DND-41 (cell line): ENCODE measurements at regions not wholly inside any gene's neighbourhood (a gene's known extent, or its start where the extent isn't known, plus 50 kb on each side); places are given as distances from the start of the nearest gene placed in this dataset.

Source experiments
- ATAC-seq: fragments of 200-7000 bp; cut with Tn5 transposase; 3 replicates; pipeline ENCODE4 v1.9.1; 2021; ENCODE audit warnings: low read depth; ENCODE audit not compliant: insufficient read depth
- DNase-seq: peaks from one replicate; pipeline ENCODE4 v3.0.0-alpha.2; 2020
- H2AFZ ChIP-seq: 2 replicates; pipeline ENCODE4 v1.6.0; 2012; ENCODE audit warnings: low read depth, low read length
- H3K27ac ChIP-seq: 2 replicates; pipeline ENCODE4 v1.5.1; 2012; ENCODE audit warnings: low read length, inconsistent platforms
- H3K27me3 ChIP-seq: fragments of 200-600 bp; sonication (generic); 2 replicates; pipeline ENCODE4 v1.6.0; 2012; ENCODE audit warnings: low read length, mild to moderate bottlenecking, inconsistent platforms; ENCODE audit not compliant: insufficient read depth, poor library complexity
- H3K36me3 ChIP-seq: 2 replicates; pipeline ENCODE4 v1.5.1; 2012; ENCODE audit warnings: low read length, inconsistent platforms; ENCODE audit not compliant: insufficient read depth
- H3K4me1 ChIP-seq: 2 replicates; pipeline ENCODE4 v1.5.1; 2012; ENCODE audit warnings: mild to moderate bottlenecking, low read length; ENCODE audit not compliant: insufficient read depth
- H3K4me2 ChIP-seq: 2 replicates; pipeline ENCODE4 v1.6.0; 2012; ENCODE audit warnings: mild to moderate bottlenecking, moderate library complexity, low read length, inconsistent platforms; ENCODE audit not compliant: insufficient read depth
- H3K4me3 ChIP-seq, 2 experiments: fragments of 200-600 bp in 1 of 2; shearing (Covaris generic) in 1 of 2; 2 replicates each; pipeline ENCODE4 v1.5.1; 2012 to 2016; ENCODE audit warnings: inconsistent platforms in 2 of 2, low read length in 2 of 2, mild to moderate bottlenecking in 2 of 2, low read depth in 1 of 2, moderate library complexity in 1 of 2
- H3K79me2 ChIP-seq: 2 replicates; pipeline ENCODE4 v1.6.0; 2012; ENCODE audit warnings: low read length, inconsistent platforms; ENCODE audit not compliant: insufficient read depth
- H3K9ac ChIP-seq: 2 replicates; pipeline ENCODE4 v1.6.0; 2012; ENCODE audit warnings: low read depth, mild to moderate bottlenecking, inconsistent platforms, low read length, moderate library complexity
- H3K9me3 ChIP-seq: 2 replicates; pipeline ENCODE4 v1.5.1; 2012; ENCODE audit warnings: low read length, moderate library complexity, mild to moderate bottlenecking, inconsistent platforms; ENCODE audit not compliant: insufficient read depth, severe bottlenecking
- H4K20me1 ChIP-seq: 2 replicates; pipeline ENCODE4 v1.6.0; 2012; ENCODE audit warnings: low read length; ENCODE audit not compliant: insufficient read depth
- EZH2 ChIP-seq: IDR thresholded peaks from 3 replicates; pipeline ENCODE4 v1.6.1; 2012; ENCODE audit warnings: borderline replicate concordance, low read depth, mild to moderate bottlenecking, moderate library complexity, low read length, inconsistent platforms; ENCODE audit not compliant: severe bottlenecking
- TF ChIP-seq, protein P1 (sequence below): IDR thresholded peaks from 2 replicates; pipeline ENCODE4 v1.5.1; 2012; ENCODE audit warnings: borderline replicate concordance, low read length, moderate library complexity, mild to moderate bottlenecking; ENCODE audit not compliant: poor library complexity, severe bottlenecking; ENCODE audit errors: extremely low read depth

DNA sequence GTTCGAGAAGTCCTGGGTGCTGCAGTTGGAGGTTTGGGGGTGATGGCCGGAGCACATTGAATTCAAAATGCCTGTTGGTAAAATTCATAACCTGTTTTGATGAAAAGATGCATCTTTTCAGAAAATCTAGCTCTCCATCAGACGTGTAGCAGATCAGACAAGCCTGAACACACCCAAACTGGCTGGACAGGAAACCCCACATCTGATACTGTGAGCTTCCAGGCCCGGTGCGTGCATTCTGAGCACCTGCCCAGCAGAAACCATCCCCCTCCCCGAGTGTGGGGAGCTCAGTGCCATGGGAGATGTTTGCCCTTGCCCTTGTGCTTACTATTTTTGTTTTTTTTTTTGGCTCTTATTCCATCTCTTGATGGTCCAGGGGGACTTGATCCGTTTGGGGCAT is 417.1 kb downstream of the TCERG1L start:
- Histone ChIP-seq H3K79me2 (no peaks in the 10 kb centered on the region), H3K27ac (no peak overlapping the region), H4K20me1 (no peaks in the 10 kb centered on the region; the same call in 1 of the 2 replicates), H3K27me3 (no peaks in the 10 kb centered on the region), H3K9me3 (no peaks in the 10 kb centered on the region), H3K9ac (no peak overlapping the region), H3K36me3 (no peaks in the 10 kb centered on the region), H3K4me2 (no peak overlapping the region), H3K4me3 (no peak overlapping the region), H3K4me1 (no peaks in the 10 kb centered on the region), H2AFZ (no peak overlapping the region)
- no peak for DNase-seq
- ATAC-seq: no peak
- TF ChIP-seq EZH2: no peak
- TF ChIP-seq, protein P1, sequence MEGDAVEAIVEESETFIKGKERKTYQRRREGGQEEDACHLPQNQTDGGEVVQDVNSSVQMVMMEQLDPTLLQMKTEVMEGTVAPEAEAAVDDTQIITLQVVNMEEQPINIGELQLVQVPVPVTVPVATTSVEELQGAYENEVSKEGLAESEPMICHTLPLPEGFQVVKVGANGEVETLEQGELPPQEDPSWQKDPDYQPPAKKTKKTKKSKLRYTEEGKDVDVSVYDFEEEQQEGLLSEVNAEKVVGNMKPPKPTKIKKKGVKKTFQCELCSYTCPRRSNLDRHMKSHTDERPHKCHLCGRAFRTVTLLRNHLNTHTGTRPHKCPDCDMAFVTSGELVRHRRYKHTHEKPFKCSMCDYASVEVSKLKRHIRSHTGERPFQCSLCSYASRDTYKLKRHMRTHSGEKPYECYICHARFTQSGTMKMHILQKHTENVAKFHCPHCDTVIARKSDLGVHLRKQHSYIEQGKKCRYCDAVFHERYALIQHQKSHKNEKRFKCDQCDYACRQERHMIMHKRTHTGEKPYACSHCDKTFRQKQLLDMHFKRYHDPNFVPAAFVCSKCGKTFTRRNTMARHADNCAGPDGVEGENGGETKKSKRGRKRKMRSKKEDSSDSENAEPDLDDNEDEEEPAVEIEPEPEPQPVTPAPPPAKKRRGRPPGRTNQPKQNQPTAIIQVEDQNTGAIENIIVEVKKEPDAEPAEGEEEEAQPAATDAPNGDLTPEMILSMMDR: no peak

DNA sequence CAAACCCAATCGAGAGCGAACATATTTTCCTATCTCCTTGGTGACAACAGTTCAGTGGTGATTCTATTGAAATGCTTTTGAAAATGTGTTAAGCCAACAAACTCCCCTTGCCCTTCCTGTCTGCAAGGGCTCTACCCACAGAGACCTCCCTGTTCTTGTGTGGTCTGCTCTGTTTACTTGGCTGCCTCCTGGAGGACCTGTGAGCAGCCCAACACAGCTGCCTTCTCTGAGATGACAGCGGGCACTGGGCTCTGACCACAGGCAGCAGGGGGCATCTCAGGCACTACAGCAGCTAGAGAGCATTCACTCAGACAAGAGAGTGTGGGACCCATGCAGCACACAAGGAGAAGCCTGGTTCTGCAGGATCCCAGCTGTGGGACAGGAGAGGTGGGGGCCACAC is 416.4 kb downstream of the TCERG1L start:
- H3K9me3 ChIP-seq: no peaks in the 10 kb centered on the region
- H3K4me3 ChIP-seq: no peak overlapping the region
- H3K79me2 ChIP-seq: no peaks in the 10 kb centered on the region
- no peak overlapping the region for H3K9ac ChIP-seq
- H2AFZ ChIP-seq: no peak overlapping the region
- no peaks in the 10 kb centered on the region for H3K4me1 ChIP-seq
- no peak overlapping the region for H3K4me2 ChIP-seq
- H3K36me3 ChIP-seq: no peaks in the 10 kb centered on the region
- DNase-seq (no peak), ATAC-seq (peak; percentile 29; the same call in 1 of the 3 replicates)
- H3K27ac ChIP-seq: no peak overlapping the region
- H3K27me3 ChIP-seq: no peaks in the 10 kb centered on the region
- TF ChIP-seq, protein P1: no peak
- no peak for TF ChIP-seq EZH2
- H4K20me1 ChIP-seq: no peaks in the 10 kb centered on the region; the same call in 1 of the 2 replicates

DNA sequence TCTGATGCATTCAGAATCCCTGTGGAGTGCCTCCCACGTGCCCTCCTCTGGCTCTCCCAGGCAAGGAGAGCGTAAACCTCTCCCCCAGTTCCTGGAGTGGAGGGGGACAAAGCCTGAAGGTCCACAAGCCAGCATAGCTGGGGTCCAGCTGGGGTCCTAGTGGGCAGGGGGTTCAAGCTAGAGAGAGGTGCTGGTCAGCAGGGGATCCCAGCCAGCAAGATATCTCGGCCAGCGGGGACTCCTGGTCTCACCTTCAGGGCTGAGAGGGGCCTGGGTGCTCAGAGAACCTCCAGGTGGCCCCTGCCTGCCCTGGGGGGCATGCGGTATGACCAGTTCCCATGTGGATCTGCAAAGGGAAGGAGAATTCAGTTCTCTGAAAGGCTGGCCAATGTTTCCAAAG is 413.7 kb downstream of the TCERG1L start:
- Histone ChIP-seq H2AFZ (no peak overlapping the region), H3K27me3 (peaks cover under 1% of the 10 kb centered on the region), H3K27ac (no peak overlapping the region), H3K4me1 (no peaks in the 10 kb centered on the region), H3K9me3 (no peaks in the 10 kb centered on the region), H3K9ac (no peak overlapping the region), H3K36me3 (no peaks in the 10 kb centered on the region), H3K4me2 (no peak overlapping the region), H3K4me3 (no peak overlapping the region), H4K20me1 (no peaks in the 10 kb centered on the region; the same call in 1 of the 2 replicates), H3K79me2 (no peaks in the 10 kb centered on the region)
- no peak for DNase-seq
- ATAC-seq: no peak
- TF ChIP-seq EZH2: no peak
- TF ChIP-seq, protein P1: no peak

DNA sequence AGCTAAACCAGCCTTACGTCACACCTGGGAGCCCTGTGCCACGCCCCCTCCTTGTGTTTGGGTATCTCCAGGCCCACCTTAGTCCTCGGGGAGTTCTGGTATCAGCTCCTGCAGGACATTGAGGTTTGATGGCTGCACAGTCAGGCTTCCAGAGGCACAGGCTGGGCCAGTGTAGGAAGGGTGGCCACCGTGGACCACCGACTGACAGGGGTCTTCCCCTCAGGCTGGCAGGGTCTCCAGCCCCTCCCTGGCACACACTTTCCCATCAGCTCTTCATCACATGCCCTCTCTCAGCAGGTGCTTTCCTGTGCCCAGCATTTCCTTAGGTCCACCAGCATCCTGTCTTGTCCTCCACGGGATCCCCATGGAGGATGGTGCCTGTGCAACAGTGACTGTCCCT is 413.1 kb downstream of the TCERG1L start:
- Histone ChIP-seq H3K9ac (no peak overlapping the region), H3K4me1 (no peaks in the 10 kb centered on the region), H3K36me3 (no peaks in the 10 kb centered on the region), H2AFZ (no peak overlapping the region), H3K27me3 (peaks cover 2% of the 10 kb centered on the region), H3K4me2 (no peak overlapping the region), H3K79me2 (no peaks in the 10 kb centered on the region), H3K4me3 (no peak overlapping the region), H3K9me3 (no peaks in the 10 kb centered on the region), H4K20me1 (no peaks in the 10 kb centered on the region; the same call in 1 of the 2 replicates), H3K27ac (no peak overlapping the region)
- ATAC-seq (no peak), DNase-seq (no peak)
- TF ChIP-seq, protein P1: no peak
- no peak for TF ChIP-seq EZH2
